C4-2B (cell line): ENCODE measurements at regions not wholly inside any gene's neighbourhood (a gene's known extent, or its start where the extent isn't known, plus 50 kb on each side); places are given as distances from the start of the nearest gene placed in this dataset.

Source experiments
- CTCF ChIP-seq: fragments of 450-650 bp; conservative IDR thresholded peaks from 2 replicates; pipeline ENCODE4 v1.5.1; 2017; ENCODE audit warnings: mild to moderate bottlenecking
- ZFX ChIP-seq: fragments of 450-650 bp; IDR thresholded peaks from 2 replicates; pipeline ENCODE4 v1.6.1; 2017

GRCh38 chr18:67241299-67241698 is 275.2 kb downstream of the DSEL start:
- TF ChIP-seq CTCF: no peak
- TF ChIP-seq ZFX: no peak
